ENCODE measurements at regions not wholly inside any gene's neighbourhood (a gene's known extent, or its start where the extent isn't known, plus 50 kb on each side); places are given as distances from the start of the nearest gene placed in this dataset.

DNA sequence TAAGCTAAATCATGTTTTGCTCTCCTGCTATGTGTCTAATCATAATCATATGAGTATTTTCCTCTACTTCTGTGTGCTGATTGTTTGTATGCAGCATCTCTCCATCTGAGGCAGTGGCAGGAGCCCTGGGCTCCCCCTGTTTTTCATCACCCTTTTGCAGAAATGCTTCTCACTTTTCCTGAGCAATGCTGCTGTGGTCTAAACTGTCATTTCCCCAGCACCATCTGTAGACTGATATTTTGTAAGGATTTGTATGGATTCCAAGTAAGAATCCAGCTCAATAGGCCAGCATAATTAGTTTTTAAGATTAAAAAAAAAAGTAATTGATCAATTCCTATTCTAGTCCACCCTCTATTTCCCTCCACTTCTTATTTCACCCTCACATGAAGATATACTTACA lies 257.0 kb upstream of the CPHXL start:
- Histone ChIP-seq H3K4me2 (ENCODE audit: insufficient read depth, low read length) (no peak overlapping the region), H3K4me1 (ENCODE audit: control insufficient read depth, extremely low read depth, insufficient read depth, low read length) (no peaks in the 10 kb centered on the region), H3K4me3 (replicated peaks in 1 of 3; ENCODE audit: insufficient read depth in 1 of 3, low read depth in 1 of 3, low read length in 3 of 3) (no peak overlapping the region), H3K9me3 (replicated peaks; ENCODE audit: control insufficient read depth, insufficient read depth, low read length) (peaks cover 2% of the 10 kb centered on the region), H3K36me3 (ENCODE audit: control insufficient read depth in 2 of 2, extremely low read depth in 1 of 2, insufficient read depth in 2 of 2, low read length in 2 of 2) (no peaks in the 10 kb centered on the region), H3K27ac (ENCODE audit: insufficient read depth, low read depth, low read length) (no peak overlapping the region), H4K20me1 (replicated peaks; ENCODE audit: control insufficient read depth, extremely low read depth, insufficient read depth, low read length) (no peaks in the 10 kb centered on the region), H3K27me3 (ENCODE audit: control insufficient read depth in 2 of 2, insufficient read depth in 2 of 2, low read length in 2 of 2) (no peaks in the 10 kb centered on the region), H3K9ac (replicated peaks; ENCODE audit: extremely low read depth, insufficient read depth, low read length) (no peak overlapping the region), H2AFZ (ENCODE audit: low read depth, low read length) (no peak overlapping the region), H3K9me1 (replicated peaks; ENCODE audit: control insufficient read depth, extremely low read depth, insufficient read depth, low read length) (no peaks in the 10 kb centered on the region), H3K79me2 (ENCODE audit: control insufficient read depth, insufficient read depth, low read length) (no peaks in the 10 kb centered on the region)
- intact Hi-C loops (cut with micrococcal nuclease), result no loop called here
- dilution Hi-C loops (cut with MboI; ENCODE audit: extremely low pct_ligation_motif_present, low sequenced_read_pairs), result no loop called here
- BruUV-seq (replicated peaks), result no TSS peak
- DNase-seq (ENCODE audit: low read depth, low spot score) (no peak), FAIRE-seq (no peak)
- TF ChIP-seq MYC (IDR thresholded peaks at IDR 0.05; ENCODE audit: low read depth, low read length) (no peak), POLR2A (IDR thresholded peaks at IDR 0.05; ENCODE audit: low read depth, low read length) (no peak), EZH2 (IDR thresholded peaks at IDR 0.05; ENCODE audit: borderline replicate concordance, low read depth, low read length, severe bottlenecking) (no peak), FOS (IDR thresholded peaks at IDR 0.05; ENCODE audit: borderline replicate concordance, insufficient read depth, low read length) (no peak), GATA2 (IDR thresholded peaks at IDR 0.05; ENCODE audit: insufficient read depth, insufficient read length, low read depth, low read length) (no peak), JUN (IDR thresholded peaks at IDR 0.05; ENCODE audit: borderline replicate concordance, insufficient read depth, insufficient read length, low read depth) (no peak), POLR2AphosphoS5 (IDR thresholded peaks at IDR 0.05; ENCODE audit: insufficient read depth, low read depth, low read length) (no peak)
- TF ChIP-seq, protein P1, sequence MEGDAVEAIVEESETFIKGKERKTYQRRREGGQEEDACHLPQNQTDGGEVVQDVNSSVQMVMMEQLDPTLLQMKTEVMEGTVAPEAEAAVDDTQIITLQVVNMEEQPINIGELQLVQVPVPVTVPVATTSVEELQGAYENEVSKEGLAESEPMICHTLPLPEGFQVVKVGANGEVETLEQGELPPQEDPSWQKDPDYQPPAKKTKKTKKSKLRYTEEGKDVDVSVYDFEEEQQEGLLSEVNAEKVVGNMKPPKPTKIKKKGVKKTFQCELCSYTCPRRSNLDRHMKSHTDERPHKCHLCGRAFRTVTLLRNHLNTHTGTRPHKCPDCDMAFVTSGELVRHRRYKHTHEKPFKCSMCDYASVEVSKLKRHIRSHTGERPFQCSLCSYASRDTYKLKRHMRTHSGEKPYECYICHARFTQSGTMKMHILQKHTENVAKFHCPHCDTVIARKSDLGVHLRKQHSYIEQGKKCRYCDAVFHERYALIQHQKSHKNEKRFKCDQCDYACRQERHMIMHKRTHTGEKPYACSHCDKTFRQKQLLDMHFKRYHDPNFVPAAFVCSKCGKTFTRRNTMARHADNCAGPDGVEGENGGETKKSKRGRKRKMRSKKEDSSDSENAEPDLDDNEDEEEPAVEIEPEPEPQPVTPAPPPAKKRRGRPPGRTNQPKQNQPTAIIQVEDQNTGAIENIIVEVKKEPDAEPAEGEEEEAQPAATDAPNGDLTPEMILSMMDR (IDR thresholded peaks at IDR 0.05; ENCODE audit: extremely low read depth in 1 of 2, insufficient read depth in 1 of 2, low read depth in 1 of 2, low read length in 2 of 2), result no peak
- TF ChIP-seq, protein P2, sequence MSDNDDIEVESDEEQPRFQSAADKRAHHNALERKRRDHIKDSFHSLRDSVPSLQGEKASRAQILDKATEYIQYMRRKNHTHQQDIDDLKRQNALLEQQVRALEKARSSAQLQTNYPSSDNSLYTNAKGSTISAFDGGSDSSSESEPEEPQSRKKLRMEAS (IDR thresholded peaks at IDR 0.05; ENCODE audit: insufficient read depth, insufficient read length), result no peak
- ChIA-PET POLR2A (no interaction called here), CTCF (no interaction called here)

Data from endothelial cell of umbilical vein (primary cell).